Heart left ventricle (tissue), 16 donors: ENCODE measurements at regions not wholly inside any gene's neighbourhood (a gene's known extent, or its start where the extent isn't known, plus 50 kb on each side); places are given as distances from the start of the nearest gene placed in this dataset.

Experiments
- ATAC-seq, 4 donors: fragments of 200-7000 bp; cut with Tn5 transposase; one replicate each; pipeline ENCODE4 v1.9.1; 2020 to 2022; ENCODE audit warnings: moderate library complexity in 4 of 4, mild to moderate bottlenecking in 3 of 4, moderate number of reproducible peaks in 1 of 4
- DNase-seq, 5 donors: peaks; one replicate each; pipeline ENCODE4 v3.0.0-alpha.2; 2020
- H3K27ac ChIP-seq, 12 donors: fragments of 200-600 bp; sonication (generic) in 4 of 12; one replicate each; pipeline versions ENCODE4 v1.5.0 to v1.8.0; 2016 to 2022; ENCODE audit warnings: mild to moderate bottlenecking in 2 of 12
- H3K27me3 ChIP-seq, 9 donors: fragments of 200-600 bp; sonication (generic) in 2 of 9; one replicate each; pipeline versions ENCODE4 v1.5.1 to v1.8.0; 2016 to 2022; ENCODE audit warnings: mild to moderate bottlenecking in 3 of 9
- H3K36me3 ChIP-seq, 9 donors: fragments of 200-600 bp; sonication (generic) in 2 of 9; one replicate each; pipeline versions ENCODE4 v1.5.0 to v1.8.0; 2018 to 2022; ENCODE audit warnings: mild to moderate bottlenecking in 2 of 9
- H3K4me1 ChIP-seq, 12 donors: fragments of 200-600 bp; sonication (generic) in 4 of 12; one replicate each; pipeline versions ENCODE4 v1.5.0 to v1.8.0; 2016 to 2022; ENCODE audit warnings: mild to moderate bottlenecking in 3 of 12
- H3K4me3 ChIP-seq, 12 donors: fragments of 200-600 bp; sonication (generic) in 4 of 12; one replicate each; pipeline versions ENCODE4 v1.5.0 to v1.8.0; 2017 to 2022; ENCODE audit warnings: mild to moderate bottlenecking in 9 of 12, moderate library complexity in 4 of 12
- H3K9me3 ChIP-seq, 12 donors: fragments of 200-600 bp; sonication (generic) in 4 of 12; one replicate each; pipeline versions ENCODE4 v1.5.0 to v1.8.0; 2016 to 2022; ENCODE audit warnings: mild to moderate bottlenecking in 1 of 12
- CTCF ChIP-seq, 12 donors: fragments of 200-600 bp; sonication (generic) in 4 of 12; IDR thresholded peaks; one replicate each; pipeline versions ENCODE4 v1.5.0 to v1.8.0; 2018 to 2022; ENCODE audit warnings: antibody characterized with exemption in 12 of 12, mild to moderate bottlenecking in 5 of 12
- POLR2A ChIP-seq, 2 donors: fragments of 450-650 bp; IDR thresholded peaks; one replicate each; pipeline ENCODE4 v1.6.1; 2017; ENCODE audit warnings: antibody characterized with exemption in 2 of 2, mild to moderate bottlenecking in 2 of 2, moderate library complexity in 2 of 2
- WGBS, 4 donors: extraction: QIAGEN DNeasy Blood & Tissue Kit in 2 of 4; methylation state at CpG; one replicate each; pipeline versions ENCODE4 v1.1.5 to v1.1.7; 2013 to 2018; 5-methylcytosine and 5-hydroxymethylcytosine counted together
- intact Hi-C, 10 donors: fragments of 100-400 bp; cut with DNase I; formaldehyde crosslinking; loops; one replicate each; pipeline versions ENCODE4 v1.11.1 to v1.14.2; 2022
- donor health status: ischemic (EF 13 %, LVEDD 7.1; RV severe dilation, severe dysfunction).
- donor health status: healthy with polysubstance abuse.
- donor health status: DM: no; HTN: yes; CAD: no.
- donor health status: DM: no; HTN: no; CAD: no.
- donor health status: ischemic (EF 25% LVEDD 6.9; RV normal size, moderate dysfunction).
- donor health status: ischemic (EF 25% LVEDD 5.7; RV mildly dilated, moderate dysfunction).
- donor health status: healthy.
- donor health status: DM: yes; HTN: yes; CAD: no.
- donor health status: ischemic (EF 35%, LVEDD 5.7; RV mildly dilated, moderate dysfunction).
- donor health status: nonischemic (EF 11% LVEDD 7.7; RV severe dilation, severe dysfunction).
- donor health status: DM: yes; HTN: yes; CAD: no.
- donor health status: PGD.
- donor health status: ischemic (EF 29% LVEDD 5.4; RV normal size, mild dysfunction).
- donor health status: nonischemic (EF 23%, LVEDD 6.1; RV moderate dilation, normal function).

GRCh38 chrX:10897768-10898167 lies 213.4 kb upstream of the HCCS start:
- no peak overlapping the region for H3K27ac ChIP-seq
- TF ChIP-seq CTCF (IDR thresholded peaks at IDR 0.05): no peak
- no peak overlapping the region for H3K4me3 ChIP-seq
- no peaks in the 10 kb centered on the region for H3K36me3 ChIP-seq
- intact Hi-C loops: no loop called here
- peaks cover 0 to 10% (median 0%) of the 10 kb centered on the region in 12 donors for H3K9me3 ChIP-seq
- DNase-seq (no peak), ATAC-seq (no peak)
- H3K4me1 ChIP-seq: no peaks in the 10 kb centered on the region
- 70 to 85% (median 78%) methylated on average over 9 of the region's 9 CpGs for WGBS, 4 donors
- no peaks in the 10 kb centered on the region for H3K27me3 ChIP-seq

DNA sequence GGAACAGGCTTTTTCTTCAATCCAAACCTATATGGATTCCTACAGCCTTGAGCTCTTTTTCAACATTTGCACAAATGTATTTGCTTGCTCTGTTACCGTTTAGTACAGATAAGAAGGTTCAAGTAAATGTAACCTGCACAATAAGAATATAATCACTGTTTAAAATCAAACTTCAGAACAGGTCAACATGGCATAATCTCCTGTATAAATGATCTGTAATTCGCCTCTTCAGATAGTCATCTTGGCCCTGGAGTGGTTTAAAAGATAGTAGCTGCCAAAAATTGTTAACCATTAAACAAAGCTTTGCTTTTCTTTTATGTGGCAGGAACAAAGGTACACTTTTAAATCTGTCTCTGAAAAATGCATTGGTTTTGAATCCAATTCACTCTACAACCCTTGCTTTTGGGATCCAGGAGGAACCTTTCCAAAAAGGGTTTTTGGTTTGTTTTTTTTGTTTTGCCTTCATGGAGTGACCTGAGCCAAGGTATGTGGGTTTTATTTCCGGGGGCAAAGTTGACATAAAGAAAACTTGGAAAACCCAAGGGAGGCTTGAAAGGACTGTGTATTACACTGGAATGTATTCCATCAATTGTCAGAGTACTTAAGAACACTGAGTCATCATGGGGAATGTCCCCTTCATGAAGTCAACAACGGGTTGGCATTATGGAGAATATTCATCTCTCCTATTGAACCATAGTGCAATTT lies 210.4 kb upstream of the HCCS start:
- no peak overlapping the region for H3K4me3 ChIP-seq
- intact Hi-C loops: no loop called here
- no peaks in the 10 kb centered on the region for H3K27me3 ChIP-seq
- DNase-seq (no peak), ATAC-seq (no peak)
- WGBS, 4 donors: 49 to 67% (median 59%) methylated on average over 4 of the region's 4 CpGs
- no peaks in the 10 kb centered on the region for H3K4me1 ChIP-seq
- H3K36me3 ChIP-seq: no peaks in the 10 kb centered on the region
- no peak overlapping the region for H3K27ac ChIP-seq
- TF ChIP-seq CTCF (IDR thresholded peaks at IDR 0.05): no peak
- no peak for TF ChIP-seq POLR2A (IDR thresholded peaks at IDR 0.05)
- peaks cover 0 to 10% (median 0%) of the 10 kb centered on the region in 12 donors for H3K9me3 ChIP-seq

GRCh38 chrX:10901290-10901633 lies 209.9 kb upstream of the HCCS start:
- ATAC-seq (no peak), DNase-seq (no peak)
- intact Hi-C loops: no loop called here
- Histone ChIP-seq H3K27me3 (no peaks in the 10 kb centered on the region), H3K9me3 (peaks cover 0 to 10% (median 0%) of the 10 kb centered on the region in 12 donors), H3K36me3 (no peaks in the 10 kb centered on the region), H3K4me3 (no peak overlapping the region), H3K4me1 (no peaks in the 10 kb centered on the region), H3K27ac (no peak overlapping the region)
- 57 to 94% (median 82%) methylated on average over 1 of the region's 1 CpG for WGBS, 4 donors
- TF ChIP-seq CTCF (IDR thresholded peaks at IDR 0.05) (no peak), POLR2A (IDR thresholded peaks at IDR 0.05) (no peak)

DNA sequence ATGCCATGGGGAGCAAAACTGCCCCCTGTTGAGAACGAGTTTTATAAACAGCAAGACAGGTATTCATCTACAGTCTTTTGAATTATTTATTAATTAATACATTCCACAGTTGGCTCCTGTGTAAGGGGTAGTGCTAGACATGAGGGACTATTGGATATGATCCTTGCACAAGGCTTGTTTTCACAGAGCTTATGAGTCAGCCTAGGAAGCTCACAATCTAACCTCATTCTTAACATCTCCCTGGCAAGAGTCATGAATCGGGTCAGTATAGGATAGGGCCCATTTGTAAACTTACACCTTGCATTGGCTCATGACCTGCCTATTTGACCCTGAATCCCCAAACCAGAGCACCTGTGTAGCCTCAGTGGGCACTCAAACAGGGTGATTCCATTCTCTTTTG lies 209.1 kb upstream of the HCCS start:
- WGBS, 4 donors: 64 to 93% (median 80%) methylated on average over 2 of the region's 2 CpGs
- no peak overlapping the region for H3K4me3 ChIP-seq
- H3K36me3 ChIP-seq: no peaks in the 10 kb centered on the region
- H3K27me3 ChIP-seq: no peaks in the 10 kb centered on the region
- no peaks in the 10 kb centered on the region for H3K4me1 ChIP-seq
- ATAC-seq: no peak
- no peak for DNase-seq
- peaks cover 0 to 12% (median 0%) of the 10 kb centered on the region in 12 donors for H3K9me3 ChIP-seq
- intact Hi-C loops: no loop called here
- no peak overlapping the region for H3K27ac ChIP-seq
- TF ChIP-seq POLR2A (IDR thresholded peaks at IDR 0.05) (no peak), CTCF (IDR thresholded peaks at IDR 0.05) (no peak)
